Kasumi-1 (cell line): ENCODE measurements at regions not wholly inside any gene's neighbourhood (a gene's known extent, or its start where the extent isn't known, plus 50 kb on each side); places are given as distances from the start of the nearest gene placed in this dataset.
"Not testable (repeated sequence)": the region's sequence is repeated elsewhere in the genome, so short reads cannot be mapped to it uniquely, and the experiment has no call there.

ENCODE experiments used
- DNase-seq, 2 experiments: peaks; one replicate each; lab custom pipeline; 2025; lab: John Stamatoyannopoulos, UW

DNA sequence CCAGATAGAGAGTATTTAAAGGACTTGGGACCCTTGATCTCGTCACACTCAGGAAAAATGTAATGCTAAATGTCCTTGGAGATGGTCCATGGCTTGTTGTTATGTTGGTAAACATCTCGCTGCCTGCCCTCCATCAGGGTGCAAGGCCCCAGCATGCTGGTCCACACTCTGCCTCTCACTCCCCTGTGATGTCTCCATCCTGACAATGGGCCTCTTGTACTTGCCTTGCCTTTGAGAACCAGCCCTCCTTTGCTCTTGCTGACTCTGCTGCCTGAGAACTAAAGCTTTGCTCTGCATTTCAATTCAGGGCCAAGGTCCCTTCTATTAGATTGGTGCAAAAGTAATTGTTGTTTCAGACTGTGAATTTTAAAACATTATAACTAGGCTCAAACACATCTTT, 131.0 kb upstream of the LMNTD1 start:
- DNase-seq: no peak

DNA sequence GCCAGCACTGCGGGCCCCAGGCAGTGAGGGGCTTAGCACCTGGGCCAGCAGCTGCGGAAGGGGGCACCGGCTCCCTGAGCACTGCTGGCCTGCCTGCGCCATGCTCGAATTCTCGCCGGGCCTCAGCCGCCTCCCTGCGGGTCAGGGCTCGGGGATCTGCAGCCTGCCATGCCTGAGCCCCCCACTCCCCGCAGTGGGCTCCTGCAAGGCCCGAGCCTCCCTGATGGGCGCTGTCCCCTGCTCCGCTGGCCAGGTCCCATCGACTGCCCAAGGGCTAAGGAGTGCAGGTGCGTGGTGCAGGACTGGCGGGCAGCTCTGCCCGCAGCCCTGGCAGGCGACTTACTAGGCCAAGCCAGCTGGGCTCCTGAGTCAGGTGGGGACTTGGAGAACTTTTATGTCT, 133.3 kb upstream of the LMNTD1 start:
- DNase-seq: no peak

DNA sequence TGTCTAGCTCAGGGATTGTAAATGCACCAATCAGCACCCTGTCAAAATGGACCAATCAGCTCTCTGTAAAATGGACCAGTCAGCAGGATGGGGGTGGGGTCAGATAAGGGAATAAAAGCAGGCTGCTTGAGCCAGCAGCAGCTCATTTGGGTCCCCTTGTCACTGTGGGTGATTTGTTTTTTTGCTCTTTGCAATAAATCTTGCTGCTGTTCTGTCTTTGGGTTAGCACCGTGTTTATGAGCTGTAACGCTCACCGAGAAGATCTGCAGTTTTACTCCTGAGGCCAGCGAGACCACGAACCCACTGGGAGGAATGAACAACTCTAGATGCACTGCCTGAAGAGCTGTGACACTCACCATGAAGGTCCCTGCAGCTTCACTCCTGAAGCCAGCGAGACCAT, 134.1 kb upstream of the LMNTD1 start:
- no peak for DNase-seq

DNA sequence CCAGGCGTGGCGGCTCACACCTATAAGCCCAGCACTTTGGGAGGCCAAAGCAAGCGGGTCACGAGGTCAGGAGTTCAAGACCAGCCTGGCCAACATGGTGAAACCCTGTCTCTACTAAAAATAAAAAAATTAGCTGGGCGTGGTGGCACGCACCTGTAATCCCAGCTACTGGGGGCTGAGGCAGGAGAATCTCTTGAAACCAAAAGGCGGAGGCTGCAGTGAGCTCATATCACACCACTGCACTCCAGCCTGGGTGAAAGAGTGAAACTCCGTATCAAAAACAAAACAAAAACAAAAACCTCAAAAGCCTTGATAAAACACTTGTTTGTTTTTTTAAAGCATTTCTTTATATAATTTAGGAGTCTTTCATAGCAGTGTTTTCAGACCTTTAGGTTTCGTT, 135.8 kb upstream of the LMNTD1 start:
- DNase-seq: not testable (repeated sequence)

DNA sequence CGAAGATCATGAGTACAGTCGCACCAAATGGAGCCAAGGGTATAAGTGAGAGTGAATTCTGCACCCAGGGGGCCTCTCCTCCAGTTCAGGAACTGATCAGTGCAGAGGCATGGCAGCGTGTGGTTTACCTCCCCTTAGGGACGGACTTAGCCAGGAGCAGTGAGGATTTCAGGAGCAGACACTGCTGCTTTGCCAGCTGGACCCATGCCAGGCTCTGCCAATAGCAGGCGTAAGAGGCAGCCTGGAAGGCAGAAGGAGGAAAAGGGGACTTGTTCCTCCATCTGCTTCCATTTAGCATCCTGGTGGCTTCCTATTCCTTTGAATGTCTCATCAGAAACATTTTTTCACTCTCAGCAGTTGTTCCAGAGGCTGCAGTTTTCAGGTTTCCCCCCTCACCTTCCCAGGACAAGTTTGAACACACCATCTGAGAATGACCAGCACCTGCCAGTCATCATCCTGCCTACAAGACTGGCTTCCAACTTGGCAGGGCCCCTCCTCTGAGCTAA, 137.0 kb upstream of the LMNTD1 start:
- no peak for DNase-seq

DNA sequence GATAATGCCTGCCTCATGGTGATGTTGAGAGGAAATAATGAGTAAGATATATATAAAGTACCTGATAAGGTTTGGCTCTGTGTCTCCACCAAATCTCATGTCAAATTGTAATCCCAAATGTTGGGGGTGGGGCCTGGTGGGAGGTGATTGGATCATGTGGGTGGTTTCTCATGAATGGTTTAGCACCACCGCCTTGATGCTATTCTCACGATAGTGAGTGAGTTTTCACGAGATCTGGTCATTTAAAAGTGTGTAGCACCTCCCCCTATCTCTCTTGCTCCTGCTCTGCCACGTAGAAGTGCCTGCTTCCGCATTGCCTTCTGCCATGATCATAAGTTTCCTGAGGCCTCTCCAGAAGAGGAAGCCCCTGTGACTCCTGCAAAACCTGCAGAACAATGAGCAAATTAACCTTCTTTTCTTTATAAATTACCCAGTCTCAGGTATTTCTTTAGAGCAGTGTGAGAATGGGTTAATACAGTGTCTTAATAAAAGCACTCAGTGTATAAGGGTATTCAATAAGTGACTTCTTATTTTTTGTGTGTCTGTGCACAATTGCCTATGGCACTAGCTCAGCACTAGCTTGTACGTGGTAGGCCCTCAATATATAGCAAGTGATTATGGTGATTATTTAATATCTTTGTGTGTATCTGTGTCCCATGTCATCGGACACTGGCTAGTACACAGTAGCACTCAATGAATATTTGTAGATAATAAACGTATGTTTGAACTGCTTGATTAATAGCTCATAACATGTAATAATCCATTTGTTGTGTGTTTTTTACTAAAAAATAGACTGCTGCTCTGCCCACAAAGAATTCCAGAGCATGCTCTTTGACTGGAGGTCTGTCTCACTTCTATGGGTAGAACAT, 138.1 kb upstream of the LMNTD1 start:
- DNase-seq: peak; percentile 51 to 58

DNA sequence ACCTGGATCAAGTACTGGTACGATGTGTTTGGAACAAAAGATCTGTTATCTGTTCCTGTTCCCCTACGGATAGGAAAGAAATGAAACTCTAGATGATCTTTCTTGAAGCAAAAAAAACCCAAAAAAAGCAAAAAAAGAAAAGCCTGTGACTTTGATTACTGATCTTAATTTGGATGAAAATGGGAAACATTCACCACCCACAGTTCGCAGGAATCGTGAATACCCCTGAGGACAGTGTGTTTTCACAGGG, 138.7 kb upstream of the LMNTD1 start:
- DNase-seq: no peak

DNA sequence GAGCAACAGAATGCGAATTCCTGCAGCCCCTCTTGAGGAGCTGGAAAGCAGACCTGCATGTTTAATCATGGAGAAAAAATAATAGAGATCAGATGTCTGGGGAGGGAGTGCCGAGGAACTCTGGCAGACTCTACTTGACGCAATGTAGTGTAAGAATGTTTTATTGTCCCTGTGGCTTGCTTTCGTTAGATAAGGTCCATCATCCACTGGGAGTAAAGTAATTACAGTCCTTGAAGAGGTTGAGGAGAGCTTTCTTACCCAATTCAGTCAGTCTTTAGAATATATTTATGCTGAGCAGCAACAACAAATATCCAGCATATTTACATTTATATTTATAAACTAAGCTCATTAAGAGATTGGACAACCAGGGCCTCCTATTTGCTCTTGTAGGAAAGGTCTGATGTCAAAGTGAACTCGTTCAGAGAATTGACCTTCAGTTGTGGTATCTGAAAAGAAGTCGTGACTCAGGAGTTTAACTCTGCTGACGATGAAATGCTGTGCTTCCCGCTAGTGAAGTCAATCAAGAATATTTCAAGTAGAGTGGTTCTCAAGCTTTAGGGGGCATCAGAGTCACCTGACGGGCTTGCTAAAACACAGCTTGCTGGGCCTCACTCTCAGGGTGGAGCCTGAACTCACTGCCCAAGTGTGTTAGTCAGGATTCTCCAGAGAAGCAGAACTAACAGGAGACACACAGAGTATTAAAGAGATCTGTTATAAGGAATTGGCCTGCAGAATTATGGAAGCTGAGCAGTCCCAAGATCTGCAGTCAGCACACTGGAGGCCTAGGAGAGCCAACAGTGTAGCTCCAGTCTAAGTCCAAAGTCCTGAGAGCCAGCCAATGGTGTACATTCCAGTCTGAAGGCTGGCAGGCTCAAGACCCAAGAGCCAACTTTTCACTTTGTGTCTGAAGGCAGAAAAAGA, 139.3 kb upstream of the LMNTD1 start:
- no peak for DNase-seq

DNA sequence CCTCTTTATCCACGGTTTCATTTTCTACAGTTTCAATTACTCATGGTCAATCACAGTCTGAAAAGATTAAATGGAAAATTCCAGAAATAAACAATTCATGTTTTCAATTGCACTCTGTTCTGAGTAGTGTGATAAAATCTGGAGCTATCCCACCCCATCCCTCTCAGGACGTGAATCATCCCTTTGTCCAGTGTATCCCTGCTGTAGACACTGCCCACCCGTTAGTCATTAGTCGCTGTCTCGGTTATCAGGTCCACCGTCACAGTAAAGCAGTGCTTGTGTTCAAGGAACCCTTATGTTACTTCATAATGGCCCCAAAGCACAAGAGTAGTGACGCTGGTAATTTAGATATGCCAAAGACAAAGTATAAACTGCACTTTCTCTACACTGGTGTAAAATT, 141.0 kb upstream of the LMNTD1 start:
- DNase-seq: no peak

DNA sequence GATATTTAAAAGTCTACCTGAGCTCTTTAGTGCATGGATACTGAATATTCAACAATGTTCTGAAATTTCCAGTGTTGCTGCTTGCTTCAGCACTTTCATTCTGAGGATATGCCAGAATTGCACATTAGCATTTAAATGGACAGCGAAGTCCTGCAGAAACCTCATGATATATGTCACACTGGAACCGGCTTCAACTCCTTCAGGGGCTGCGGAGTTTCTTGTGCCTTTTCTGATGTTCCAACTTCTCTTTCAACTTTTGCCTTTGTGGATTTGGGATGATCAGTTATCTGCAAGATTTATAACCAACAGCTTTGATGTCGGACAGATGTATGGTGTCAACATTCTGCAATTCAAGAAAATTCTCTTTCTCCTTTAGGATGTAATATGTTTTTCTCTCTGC, 142.5 kb upstream of the LMNTD1 start:
- DNase-seq: no peak

DNA sequence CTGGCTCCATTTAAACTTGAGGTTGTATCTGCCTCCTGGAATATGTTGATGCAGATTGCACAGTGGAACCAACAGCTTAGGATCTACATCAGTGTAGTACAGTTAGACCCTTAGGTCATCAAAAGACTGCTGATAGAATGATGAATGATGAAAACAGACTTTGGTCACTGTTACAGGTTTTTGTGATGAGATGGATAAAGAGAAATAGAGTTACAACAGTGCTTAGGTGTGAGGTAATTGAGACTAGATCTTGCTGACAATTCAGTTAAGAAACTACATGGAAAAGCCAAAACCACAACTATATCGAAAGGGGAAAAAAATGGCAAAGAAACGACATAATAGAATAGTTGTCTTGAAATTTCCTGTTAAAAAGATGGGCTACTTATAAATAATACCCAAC, 145.7 kb upstream of the LMNTD1 start:
- DNase-seq: no peak

DNA sequence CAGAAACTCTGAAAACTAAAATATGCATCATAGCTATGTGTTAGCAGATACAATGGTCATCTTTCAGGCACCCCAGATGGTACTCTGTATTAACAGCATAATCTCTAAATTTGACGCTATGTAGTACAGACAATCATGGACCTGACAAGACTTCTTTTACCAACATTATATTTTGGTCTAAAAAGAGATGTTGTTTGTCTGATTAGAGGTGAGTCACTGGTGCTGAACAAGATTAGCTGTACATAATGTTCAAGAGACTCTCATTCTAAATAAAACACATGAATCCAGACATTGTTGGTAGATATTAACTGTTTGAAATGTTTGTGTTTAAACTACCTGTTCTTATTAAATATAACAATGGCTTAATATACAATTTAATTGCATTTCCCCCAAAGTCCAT, 146.4 kb upstream of the LMNTD1 start:
- no peak for DNase-seq

DNA sequence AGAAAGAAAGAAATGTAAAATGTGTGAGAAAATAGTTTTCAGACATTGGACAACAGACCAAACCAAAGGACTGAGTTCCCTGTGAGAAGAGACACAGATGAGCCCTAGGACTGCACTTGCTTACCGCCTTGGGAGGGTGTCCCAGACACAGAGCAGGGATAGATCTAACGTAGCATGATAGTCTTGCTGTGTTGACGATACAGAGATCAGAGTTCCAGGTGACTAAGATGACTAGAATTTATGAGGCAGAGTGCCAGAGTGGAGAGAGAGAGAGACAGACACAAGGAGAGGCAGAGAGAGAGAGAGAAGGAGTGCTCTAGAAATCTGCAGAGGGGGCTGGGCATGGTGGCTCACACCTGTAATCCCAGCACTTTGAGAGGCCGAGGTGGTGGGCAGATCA, 148.2 kb upstream of the LMNTD1 start:
- DNase-seq: no peak

DNA sequence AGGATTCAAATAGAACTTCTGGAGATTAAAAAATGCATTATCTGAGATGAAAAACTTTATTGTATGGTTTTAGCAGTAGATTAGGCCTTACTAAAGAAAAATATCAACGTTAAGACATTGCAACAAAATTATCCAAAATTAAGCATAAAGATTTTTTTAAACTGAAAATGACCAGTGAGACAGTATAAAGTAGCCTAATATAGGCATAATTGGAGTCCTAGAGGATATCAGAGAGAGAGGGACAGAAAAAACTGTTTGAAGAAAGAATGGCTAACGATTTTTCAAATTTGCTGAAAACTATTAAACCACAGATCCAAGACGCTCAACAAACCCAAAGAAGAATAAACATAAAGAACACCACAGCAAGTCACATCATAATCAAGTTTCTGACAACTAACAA, 149.5 kb upstream of the LMNTD1 start:
- no peak for DNase-seq

DNA sequence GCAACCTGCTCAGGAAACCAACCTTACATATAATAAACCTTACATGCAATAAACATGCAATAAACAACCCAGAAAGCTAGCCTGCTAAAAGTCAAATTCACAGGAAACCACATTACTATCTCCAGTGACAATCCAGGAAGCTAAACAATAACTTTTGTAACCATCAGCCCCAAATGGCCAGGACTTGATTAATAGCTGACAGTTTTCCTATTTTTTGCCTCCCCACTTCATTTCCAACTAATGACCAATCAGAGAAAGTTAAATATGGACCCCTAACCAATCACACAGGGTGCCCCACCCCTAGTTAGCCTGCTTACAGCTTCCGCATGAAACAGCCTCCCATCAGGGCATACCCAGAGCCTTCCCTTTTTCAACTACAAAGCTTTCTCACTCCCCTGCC, 152.2 kb upstream of the LMNTD1 start:
- DNase-seq: peak; percentile 28 to 53

DNA sequence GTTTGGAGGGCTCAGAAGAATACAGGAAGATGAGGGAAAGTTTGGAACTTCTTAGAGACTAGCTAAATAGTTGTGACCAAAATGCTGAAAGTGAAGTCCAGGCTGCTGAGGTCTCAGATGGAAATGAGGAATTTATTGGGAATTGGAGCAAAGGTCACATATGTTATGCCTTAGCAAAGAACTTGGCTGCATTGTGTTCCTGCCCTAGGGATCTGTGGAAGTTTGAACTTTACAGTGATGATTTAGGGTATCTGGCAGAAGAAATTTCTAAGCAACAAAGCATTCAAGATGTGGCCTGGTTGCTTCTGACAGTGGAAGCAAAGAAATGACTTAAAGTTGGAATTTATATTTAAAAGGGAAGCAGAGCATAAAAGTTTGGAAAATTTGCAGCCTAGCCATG, 153.6 kb upstream of the LMNTD1 start:
- not testable (repeated sequence) for DNase-seq

DNA sequence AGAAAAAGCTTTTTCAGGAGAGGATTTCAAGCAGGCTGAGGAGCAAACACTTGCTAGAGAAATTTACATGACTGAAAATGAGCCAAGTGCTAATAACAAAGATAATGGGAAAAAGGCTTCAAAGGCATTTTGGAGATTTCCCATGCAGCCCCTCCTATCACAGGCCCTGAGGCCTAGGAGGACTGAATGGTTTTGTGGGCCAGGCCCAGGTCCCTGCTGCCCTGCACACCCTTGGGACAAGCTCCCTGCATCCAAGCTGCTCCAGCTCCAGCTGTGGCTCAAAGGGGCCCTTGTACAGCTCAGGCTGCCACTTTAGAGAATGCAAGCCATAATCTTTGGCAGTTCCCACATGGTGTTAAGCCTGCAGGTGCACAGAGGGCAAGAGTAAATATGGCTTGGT, 154.0 kb upstream of the LMNTD1 start:
- no peak for DNase-seq

DNA sequence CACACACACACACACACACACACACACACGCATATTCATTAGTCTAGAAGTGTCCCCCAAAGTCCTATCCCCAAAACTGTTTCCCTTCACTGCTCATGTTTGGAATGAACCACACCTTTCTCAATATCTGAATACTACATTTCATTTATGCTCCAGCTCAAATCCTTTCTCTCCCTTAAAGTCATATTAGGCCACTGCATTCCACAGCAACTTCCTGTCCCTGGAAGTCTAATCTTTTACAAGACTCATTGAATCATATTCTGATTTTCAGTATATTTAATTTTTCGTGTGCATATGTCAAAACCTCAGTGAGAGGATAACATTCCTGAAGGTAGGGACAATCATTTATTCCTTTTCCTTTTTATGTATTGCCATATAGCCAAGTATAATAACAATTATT, 155.6 kb upstream of the LMNTD1 start:
- DNase-seq: no peak

DNA sequence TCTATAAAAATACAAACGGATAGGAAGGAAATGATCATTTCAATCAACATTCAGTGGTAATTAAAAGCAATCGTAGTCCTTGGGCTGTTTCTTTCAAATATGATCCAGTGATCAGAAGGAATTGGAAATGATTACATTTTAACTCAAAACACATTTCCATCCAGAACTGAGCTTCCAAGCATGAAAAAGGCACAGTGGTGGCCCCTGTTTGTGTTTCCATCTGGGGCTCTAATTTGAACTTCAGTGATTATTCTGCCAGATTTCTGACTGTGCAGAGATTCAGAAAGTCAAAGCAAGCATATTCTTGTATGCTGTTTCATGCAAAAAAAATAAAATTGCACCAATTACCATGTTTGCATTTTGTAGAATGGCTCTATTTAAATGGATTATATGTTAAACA, 157.0 kb upstream of the LMNTD1 start:
- DNase-seq: no peak

DNA sequence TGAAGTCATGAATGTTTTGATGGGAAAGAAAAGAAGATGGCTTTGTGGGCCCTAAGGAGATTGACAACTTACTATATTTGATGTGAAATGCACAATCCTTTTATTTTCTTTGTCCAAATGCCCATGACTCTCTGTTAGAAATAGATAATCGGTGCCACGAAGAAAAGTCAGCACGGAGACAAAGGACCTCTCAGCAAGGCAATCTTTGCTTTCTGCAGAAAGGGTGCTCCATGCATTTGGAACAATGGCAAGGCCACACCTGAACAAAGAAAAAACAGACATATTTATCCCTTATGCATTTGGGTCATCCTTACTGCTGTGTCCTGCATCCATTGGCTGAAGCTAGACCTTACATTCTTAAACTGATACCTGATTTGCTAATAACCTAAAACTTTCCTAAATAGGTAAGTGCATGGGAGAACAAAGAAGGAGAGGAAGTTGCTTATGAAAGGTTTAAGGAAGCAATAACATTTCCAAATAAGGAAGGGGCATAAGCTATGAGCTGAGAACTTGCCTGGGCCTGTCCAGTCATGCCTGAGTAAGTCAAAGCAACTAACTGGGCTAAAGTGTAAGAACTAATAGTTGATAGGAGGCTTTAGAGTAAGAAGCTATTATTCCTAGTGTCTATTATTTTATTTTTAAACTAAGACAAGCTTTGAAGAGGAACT, 158.0 kb upstream of the LMNTD1 start:
- DNase-seq: not testable (repeated sequence)

DNA sequence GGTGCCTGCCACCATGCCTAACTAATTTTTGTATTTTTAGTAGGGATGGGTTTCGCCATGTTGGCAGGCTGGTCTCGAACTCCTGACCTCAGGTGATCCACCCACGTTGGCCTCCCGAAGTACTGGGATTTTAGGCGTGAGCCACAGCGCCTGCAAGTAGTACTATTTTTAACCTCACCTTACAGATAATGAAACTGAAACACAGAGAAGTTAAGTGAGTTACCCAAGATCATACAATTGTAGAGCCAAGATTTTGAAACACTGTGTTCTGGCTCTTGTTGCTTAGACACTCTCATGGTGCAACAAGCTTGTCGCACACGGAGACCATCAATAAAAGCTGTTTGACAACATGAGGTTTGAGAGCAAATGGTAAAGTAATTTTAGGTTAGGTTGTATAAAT, 159.1 kb upstream of the LMNTD1 start:
- DNase-seq: no peak

DNA sequence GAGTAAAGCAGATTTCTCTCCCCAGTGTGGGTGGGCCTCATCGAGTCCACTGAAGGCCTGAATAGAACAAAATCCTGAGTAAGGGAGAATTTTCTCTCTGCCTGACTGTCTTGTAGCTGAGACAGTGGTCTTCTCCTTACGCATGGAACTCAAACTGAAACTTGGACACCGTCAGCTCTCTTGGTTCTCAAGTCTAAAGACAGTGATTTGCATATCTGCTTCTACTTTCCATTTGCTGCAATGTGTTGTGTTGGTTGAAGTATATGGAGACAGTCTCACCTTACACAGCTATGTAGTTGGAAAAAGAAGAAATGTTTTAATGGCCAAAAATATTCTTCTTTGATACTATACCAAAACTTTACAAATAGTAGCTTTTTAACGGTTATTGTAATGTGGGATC, 160.2 kb upstream of the LMNTD1 start:
- no peak for DNase-seq
